ACC112 (cell line): ENCODE measurements at regions not wholly inside any gene's neighbourhood (a gene's known extent, or its start where the extent isn't known, plus 50 kb on each side); places are given as distances from the start of the nearest gene placed in this dataset.

Experiments
- H2AFZ ChIP-seq: fragments of 200-600 bp; sonication (generic); one replicate; pipeline ENCODE4 v1.6.0; 2017; ENCODE audit warnings: antibody characterized with exemption, low read length; ENCODE audit not compliant: unreplicated experiment
- H3K27ac ChIP-seq: fragments of 200-600 bp; sonication (generic); 2 replicates; pipeline ENCODE4 v1.5.1; 2014; ENCODE audit warnings: low read depth, mild to moderate bottlenecking, antibody characterized with exemption, low read length, moderate library complexity
- H3K27me3 ChIP-seq: fragments of 200-600 bp; sonication (generic); 2 replicates; pipeline ENCODE4 v1.6.1; 2014; ENCODE audit warnings: mild to moderate bottlenecking, antibody characterized with exemption, low read length, moderate library complexity, mixed read lengths; ENCODE audit not compliant: insufficient read depth
- H3K36me3 ChIP-seq: fragments of 200-600 bp; sonication (generic); 2 replicates; pipeline ENCODE4 v1.6.1; 2016; ENCODE audit warnings: mild to moderate bottlenecking, antibody characterized with exemption, low read length, moderate library complexity, mixed read lengths; ENCODE audit not compliant: insufficient read depth
- H3K4me1 ChIP-seq: fragments of 200-600 bp; sonication (generic); one replicate; pipeline ENCODE4 v1.6.1; 2016; ENCODE audit warnings: low read length, mixed read lengths; ENCODE audit not compliant: insufficient read depth, unreplicated experiment, control insufficient read depth
- H3K4me3 ChIP-seq: fragments of 200-600 bp; sonication (generic); 2 replicates; pipeline ENCODE4 v1.5.1; 2014; ENCODE audit warnings: mild to moderate bottlenecking, low read depth, low read length
- H3K79me2 ChIP-seq: fragments of 200-600 bp; sonication (generic); one replicate; pipeline ENCODE4 v1.6.0; 2016; ENCODE audit warnings: low read length; ENCODE audit not compliant: control insufficient read depth, unreplicated experiment, insufficient read depth

GRCh38 chr13:31878052-31878451 lies 138.7 kb downstream of the RXFP2 start:
- Histone ChIP-seq H3K4me3 (no peak overlapping the region), H3K27ac (no peak overlapping the region), H2AFZ (no peak overlapping the region), H3K36me3 (no peaks in the 10 kb centered on the region), H3K79me2 (no peaks in the 10 kb centered on the region), H3K27me3 (no peaks in the 10 kb centered on the region), H3K4me1 (peaks cover 6% of the 10 kb centered on the region)

- no peak overlapping the region for H3K27ac ChIP-seq
- no peaks in the 10 kb centered on the region for H3K36me3 ChIP-seq
- H3K79me2 ChIP-seq: no peaks in the 10 kb centered on the region
- H3K4me3 ChIP-seq: no peak overlapping the region
- H3K4me1 ChIP-seq: peaks cover 6% of the 10 kb centered on the region
- no peak overlapping the region for H2AFZ ChIP-seq
- no peaks in the 10 kb centered on the region for H3K27me3 ChIP-seq
Observed at GRCh38 chr13:31878495-31878894, 139.2 kb downstream of the RXFP2 start.

GRCh38 chr13:31878955-31879354 lies 139.6 kb downstream of the RXFP2 start:
- peaks cover 6% of the 10 kb centered on the region for H3K4me1 ChIP-seq
- no peaks in the 10 kb centered on the region for H3K79me2 ChIP-seq
- no peak overlapping the region for H3K27ac ChIP-seq
- H2AFZ ChIP-seq: no peak overlapping the region
- no peak overlapping the region for H3K4me3 ChIP-seq
- no peaks in the 10 kb centered on the region for H3K36me3 ChIP-seq
- H3K27me3 ChIP-seq: no peaks in the 10 kb centered on the region

- H3K27ac ChIP-seq: no peak overlapping the region
- H3K4me1 ChIP-seq: peaks cover 6% of the 10 kb centered on the region
- H3K36me3 ChIP-seq: no peaks in the 10 kb centered on the region
- H3K79me2 ChIP-seq: no peaks in the 10 kb centered on the region
- no peak overlapping the region for H2AFZ ChIP-seq
- H3K4me3 ChIP-seq: no peak overlapping the region
- H3K27me3 ChIP-seq: no peaks in the 10 kb centered on the region
Observed at GRCh38 chr13:31880851-31881494, 141.6 kb downstream of the RXFP2 start.

- no peak overlapping the region for H3K27ac ChIP-seq
Observed at GRCh38 chr13:31881495-31881882, 142.2 kb downstream of the RXFP2 start.

DNA sequence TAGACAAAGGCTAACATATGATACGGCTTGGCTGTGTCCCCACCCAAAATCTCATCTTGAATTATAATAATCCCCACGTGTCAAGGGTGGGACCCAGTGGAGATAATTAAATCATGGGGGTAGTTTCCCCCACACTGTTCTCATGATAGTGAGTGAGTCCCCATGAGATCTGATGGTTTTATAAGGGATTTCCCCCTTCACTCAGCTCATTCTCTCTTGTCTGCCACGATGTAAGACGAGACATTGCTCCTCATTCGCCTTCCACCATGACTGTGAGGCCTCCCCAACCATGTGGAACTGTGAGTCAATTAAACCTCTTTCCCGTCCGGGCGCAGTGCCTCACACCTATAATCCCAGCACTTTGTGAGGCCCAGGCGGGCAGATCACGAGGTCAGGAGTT lies 143.5 kb downstream of the RXFP2 start:
- Histone ChIP-seq H3K79me2 (no peaks in the 10 kb centered on the region), H3K4me1 (peaks cover 6% of the 10 kb centered on the region), H3K27me3 (no peaks in the 10 kb centered on the region), H3K36me3 (no peaks in the 10 kb centered on the region), H3K27ac (no peak overlapping the region), H3K4me3 (no peak overlapping the region), H2AFZ (no peak overlapping the region)

More at GRCh38 chr13:31881495-31881882, 142.2 kb downstream of the RXFP2 start:
- Histone ChIP-seq H3K4me1 (peaks cover 6% of the 10 kb centered on the region), H2AFZ (no peak overlapping the region), H3K79me2 (no peaks in the 10 kb centered on the region), H3K27me3 (no peaks in the 10 kb centered on the region), H3K36me3 (no peaks in the 10 kb centered on the region), H3K4me3 (no peak overlapping the region)

DNA sequence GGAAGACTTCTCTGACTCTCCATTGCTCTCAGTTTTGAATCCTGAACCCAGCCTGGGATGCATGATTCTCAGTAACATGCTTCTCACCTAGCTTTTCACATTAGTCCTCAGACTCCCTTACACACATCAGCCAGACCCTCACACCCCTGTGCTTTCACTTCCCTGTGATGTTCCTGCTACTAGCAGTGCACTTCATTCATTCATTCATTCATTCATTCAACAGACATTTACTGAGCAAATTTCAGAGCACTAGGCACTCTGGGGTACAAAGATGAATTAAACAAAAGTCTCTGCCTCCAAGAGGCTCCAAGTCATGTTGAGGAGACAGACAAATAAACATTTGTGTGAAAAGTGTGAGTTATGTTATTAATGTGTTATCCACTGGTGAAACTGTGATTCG lies 145.2 kb downstream of the RXFP2 start:
- Histone ChIP-seq H3K4me3 (no peak overlapping the region), H3K4me1 (peaks cover 6% of the 10 kb centered on the region), H2AFZ (no peak overlapping the region), H3K36me3 (no peaks in the 10 kb centered on the region), H3K79me2 (no peaks in the 10 kb centered on the region), H3K27me3 (no peaks in the 10 kb centered on the region), H3K27ac (no peak overlapping the region)

GRCh38 chr13:31885994-31886393 lies 145.6 kb upstream of the FRY start:
- H3K4me1 ChIP-seq: peaks cover 2% of the 10 kb centered on the region
- H3K27ac ChIP-seq: no peak overlapping the region
- no peak overlapping the region for H2AFZ ChIP-seq
- H3K79me2 ChIP-seq: no peaks in the 10 kb centered on the region
- H3K27me3 ChIP-seq: no peaks in the 10 kb centered on the region
- H3K4me3 ChIP-seq: no peak overlapping the region
- no peaks in the 10 kb centered on the region for H3K36me3 ChIP-seq

DNA sequence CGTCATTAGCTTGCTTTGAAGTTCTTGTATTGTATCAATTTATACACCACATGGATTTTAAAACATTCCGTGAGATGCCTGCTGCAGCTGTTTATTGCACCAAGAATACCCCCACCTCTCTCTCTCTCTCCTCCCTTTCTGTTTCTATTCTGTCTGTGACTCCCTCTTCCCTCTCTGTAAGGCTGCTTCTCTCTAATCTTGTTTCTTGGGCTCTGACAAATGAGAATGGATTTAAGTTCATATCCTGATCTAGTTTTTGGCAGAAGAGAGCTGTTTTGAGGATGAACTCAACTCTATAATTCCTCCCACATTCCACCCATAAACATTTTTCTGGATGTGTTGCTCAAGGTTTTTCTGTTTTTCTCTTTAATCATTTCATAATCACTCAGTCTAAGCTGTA lies 144.3 kb upstream of the FRY start:
- no peaks in the 10 kb centered on the region for H3K4me1 ChIP-seq
- H3K79me2 ChIP-seq: no peaks in the 10 kb centered on the region
- H3K36me3 ChIP-seq: no peaks in the 10 kb centered on the region
- H3K27me3 ChIP-seq: no peaks in the 10 kb centered on the region
- no peak overlapping the region for H3K4me3 ChIP-seq
- H3K27ac ChIP-seq: no peak overlapping the region
- H2AFZ ChIP-seq: no peak overlapping the region

DNA sequence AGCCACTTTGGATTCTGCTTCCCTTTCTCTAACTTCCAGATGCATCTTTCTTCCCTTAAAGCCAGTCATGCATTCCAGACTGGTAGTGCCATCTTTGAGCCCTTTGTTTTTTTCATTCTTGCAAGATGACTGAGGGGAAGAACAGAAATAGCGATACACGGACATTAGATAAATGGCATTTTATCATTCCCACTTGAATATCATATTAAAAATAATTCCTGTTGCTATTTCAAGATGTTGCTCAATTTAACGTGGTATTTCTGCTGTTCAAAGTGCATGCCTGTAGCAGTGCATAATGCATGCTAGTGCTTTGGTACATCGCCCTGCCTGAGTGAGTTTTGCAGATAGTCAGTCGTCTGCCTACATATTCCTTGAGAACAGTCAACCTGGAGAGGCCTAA lies 140.6 kb upstream of the FRY start:
- H2AFZ ChIP-seq: no peak overlapping the region
- H3K27me3 ChIP-seq: no peaks in the 10 kb centered on the region
- no peaks in the 10 kb centered on the region for H3K4me1 ChIP-seq
- H3K36me3 ChIP-seq: no peaks in the 10 kb centered on the region
- H3K27ac ChIP-seq: no peak overlapping the region
- no peaks in the 10 kb centered on the region for H3K79me2 ChIP-seq
- no peak overlapping the region for H3K4me3 ChIP-seq

DNA sequence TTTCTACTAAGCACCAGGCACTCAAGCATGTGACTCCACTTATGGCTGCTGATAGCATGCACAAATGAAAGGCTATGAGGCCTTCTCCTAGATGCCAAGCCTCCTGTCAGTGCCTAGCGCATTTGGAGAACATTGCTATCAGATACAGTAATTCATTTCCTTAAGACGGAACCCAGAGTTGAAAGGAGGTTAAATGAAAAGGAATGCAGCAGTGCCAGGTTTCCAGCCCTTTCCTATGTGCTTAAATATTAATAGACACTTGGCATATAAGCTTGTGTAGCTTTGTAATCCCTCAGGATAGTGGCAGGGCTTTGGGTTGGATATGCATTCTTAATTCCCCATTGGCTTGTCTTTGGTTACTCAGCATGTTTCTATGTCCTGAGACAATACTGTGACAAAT lies 140.1 kb upstream of the FRY start:
- Histone ChIP-seq H2AFZ (no peak overlapping the region), H3K79me2 (no peaks in the 10 kb centered on the region), H3K27ac (no peak overlapping the region), H3K36me3 (no peaks in the 10 kb centered on the region), H3K4me1 (peaks cover 4% of the 10 kb centered on the region), H3K27me3 (no peaks in the 10 kb centered on the region), H3K4me3 (no peak overlapping the region)
